HG02678 (cell line): ENCODE measurements at regions not wholly inside any gene's neighbourhood (a gene's known extent, or its start where the extent isn't known, plus 50 kb on each side); places are given as distances from the start of the nearest gene placed in this dataset.

Source experiments
- ATAC-seq: cut with Tn5 transposase; IDR thresholded peaks from one replicate; pipeline ENCODE4 v1.9.1; 2021; ENCODE audit warnings: mild to moderate bottlenecking, moderate library complexity; ENCODE audit not compliant: unreplicated experiment

- ATAC-seq, result peak; percentile 61
Observed at GRCh38 chr13:50511877-50512341, 331.6 kb downstream of the DLEU7 start.

- peak; percentile 87 for ATAC-seq
Observed at GRCh38 chr13:50512474-50513299, 330.8 kb downstream of the DLEU7 start.

- no peak for ATAC-seq
Observed at GRCh38 chr13:50513300-50513877, 330.1 kb downstream of the DLEU7 start.

GRCh38 chr13:50514249-50514648, 329.2 kb downstream of the DLEU7 start:
- no peak for ATAC-seq

GRCh38 chr13:50518131-50518530, 325.4 kb downstream of the DLEU7 start:
- no peak for ATAC-seq

DNA sequence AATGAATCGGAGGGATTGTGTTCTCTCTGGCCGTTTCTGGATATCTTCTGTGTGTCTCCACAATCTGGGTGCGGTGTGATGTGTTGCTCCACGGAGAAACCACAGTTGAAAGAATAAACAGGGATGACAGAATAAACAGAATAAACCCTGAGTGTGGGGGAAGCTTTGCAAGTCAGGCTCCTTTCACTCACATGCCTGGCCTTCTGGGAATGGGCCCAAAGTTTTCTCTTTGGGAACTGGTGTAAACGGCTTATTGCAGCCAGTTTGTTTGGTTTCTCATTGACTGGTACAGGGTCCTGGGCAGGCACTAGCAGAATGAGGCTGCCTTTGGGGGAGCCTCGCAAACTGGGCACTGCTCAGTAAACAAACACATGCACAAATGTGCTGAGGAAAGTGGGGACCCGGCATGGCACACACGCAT, 324.7 kb downstream of the DLEU7 start:
- ATAC-seq, result no peak

- ATAC-seq, result no peak
Observed at GRCh38 chr13:50519866-50520265, 323.6 kb downstream of the DLEU7 start.

GRCh38 chr13:50521006-50521830, 322.3 kb downstream of the DLEU7 start:
- no peak for ATAC-seq

DNA sequence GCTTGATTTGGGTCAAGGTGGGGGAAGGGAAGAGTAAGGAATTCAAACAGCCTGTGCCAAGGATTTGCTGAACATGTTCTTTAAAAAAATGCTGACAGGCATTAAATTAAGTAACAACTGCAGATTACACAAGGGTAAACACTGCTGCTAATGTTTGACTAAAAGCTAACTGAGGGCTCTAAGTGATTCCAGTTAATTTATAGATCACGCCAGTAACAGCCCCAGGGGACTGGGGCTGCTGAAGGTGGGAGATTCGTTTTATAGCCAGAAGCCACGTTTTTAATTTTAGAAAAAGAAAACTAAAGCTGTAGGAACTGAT, 321.7 kb downstream of the DLEU7 start:
- ATAC-seq, result no peak

DNA sequence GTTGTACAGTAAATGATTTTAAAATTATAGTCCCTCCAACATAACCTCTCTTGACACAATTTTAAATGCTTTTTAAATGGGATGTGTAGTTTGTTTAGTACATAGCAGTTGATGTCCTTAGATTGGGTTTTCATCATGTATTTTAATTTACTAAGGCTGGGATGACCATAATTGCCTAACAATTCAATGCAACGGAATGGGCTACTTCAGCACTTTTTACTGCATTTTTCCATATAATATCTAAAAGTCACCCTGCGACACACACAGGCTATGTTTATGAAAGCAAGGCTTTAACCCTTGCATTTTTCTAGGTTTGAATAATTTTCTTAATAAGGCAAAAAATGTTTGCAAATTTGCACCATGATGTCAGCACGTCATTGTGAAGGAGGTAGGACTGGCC, 321.0 kb downstream of the DLEU7 start:
- ATAC-seq, result no peak

DNA sequence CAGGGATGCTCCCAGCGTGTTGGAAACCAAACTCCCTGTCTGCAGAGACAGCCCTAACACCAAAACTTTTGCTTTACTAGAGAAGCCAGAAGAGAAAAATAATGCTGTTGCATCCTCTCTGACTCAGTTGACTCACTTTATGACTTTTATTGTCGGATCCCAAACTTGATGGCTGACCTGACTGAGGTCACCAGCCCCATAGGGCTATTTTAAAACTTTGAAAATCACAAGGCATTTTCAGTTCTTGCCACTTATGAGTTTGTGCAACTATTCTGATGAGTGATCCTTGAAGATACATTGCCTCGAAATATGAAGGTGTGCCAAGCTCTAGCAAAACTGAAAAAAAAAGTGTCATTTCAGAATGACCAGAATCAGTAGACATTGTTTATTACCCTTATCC, 320.2 kb downstream of the DLEU7 start:
- ATAC-seq, result no peak

DNA sequence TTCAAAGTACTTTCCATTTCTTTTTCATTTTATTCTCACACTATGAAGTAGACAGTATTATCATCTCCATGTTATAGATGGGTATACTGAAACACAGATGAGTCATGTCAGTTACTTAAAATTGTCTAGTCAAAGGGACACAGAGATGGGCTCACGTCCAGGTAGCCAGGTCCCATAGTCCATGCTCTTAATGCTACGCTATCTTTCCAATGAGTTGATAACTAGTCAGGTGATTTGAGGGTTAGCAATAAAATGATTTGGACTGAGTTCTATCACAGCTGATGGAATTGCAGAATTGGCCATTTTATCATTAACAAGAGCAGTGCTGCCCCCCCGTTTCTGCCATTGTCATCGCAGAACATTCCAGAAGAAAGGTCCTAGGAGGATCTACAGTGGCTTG, 318.9 kb downstream of the DLEU7 start:
- no peak for ATAC-seq

- no peak for ATAC-seq
Observed at GRCh38 chr13:50526661-50527071, 316.8 kb downstream of the DLEU7 start.

DNA sequence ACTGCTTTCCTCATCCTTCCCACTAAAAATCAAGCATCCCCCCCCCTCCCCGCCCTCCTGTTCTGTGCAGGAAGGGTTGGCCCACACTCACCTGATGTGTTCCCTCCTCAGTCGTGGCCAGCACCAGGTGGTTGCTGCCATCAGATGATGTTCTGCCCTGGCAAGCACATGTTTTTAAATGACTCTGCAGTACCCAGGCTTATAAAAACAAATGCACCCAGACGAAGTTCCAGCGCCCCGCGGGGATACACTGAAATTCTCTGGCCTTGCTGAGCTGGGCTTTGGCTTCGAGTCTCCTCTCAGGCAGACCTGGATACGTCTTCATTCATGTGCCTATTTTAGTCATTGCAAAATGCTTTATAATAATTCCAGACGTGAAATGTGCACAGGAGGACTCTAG, 316.3 kb downstream of the DLEU7 start:
- ATAC-seq, result no peak

DNA sequence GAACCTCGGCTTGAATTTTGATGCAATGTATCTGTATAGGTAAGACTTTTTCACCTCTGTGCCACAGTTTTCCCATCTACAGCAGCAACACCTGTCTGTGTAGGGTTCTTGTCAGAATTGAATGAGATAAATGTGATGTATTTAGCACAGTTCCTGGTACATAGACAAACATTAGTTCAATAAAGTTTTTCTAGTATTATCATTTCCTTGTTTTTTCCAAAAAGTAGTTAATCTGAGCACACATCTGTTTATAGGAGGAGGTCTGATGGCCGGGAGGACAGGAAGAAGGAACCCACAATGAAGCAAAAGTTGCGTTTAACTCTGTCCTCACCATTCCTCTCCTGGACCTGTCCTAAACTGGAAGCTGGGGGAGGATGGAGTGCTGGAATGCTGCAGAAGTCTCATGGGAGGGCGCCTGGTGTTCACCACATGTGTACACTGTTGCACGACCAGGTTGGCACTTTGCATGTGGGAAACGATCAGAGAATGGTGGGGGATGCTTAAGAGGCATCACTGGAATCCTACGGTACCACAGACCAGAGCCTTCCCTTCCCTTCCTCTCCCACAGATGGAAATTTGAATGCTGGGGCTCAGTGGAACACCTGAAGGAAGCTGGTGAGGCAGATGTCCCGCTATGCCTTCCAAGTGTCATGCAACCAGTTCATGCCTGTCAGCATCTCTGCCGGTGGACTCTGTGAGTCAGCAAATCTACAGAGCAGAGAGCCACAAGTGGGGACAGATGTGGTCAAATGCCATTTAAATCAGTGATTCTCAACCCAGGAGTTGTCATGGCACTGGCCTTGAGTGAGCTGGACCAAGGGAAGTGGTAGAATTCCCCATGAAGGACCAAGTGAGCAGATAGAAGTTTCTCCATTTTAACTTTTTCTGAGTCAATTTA, 315.6 kb downstream of the DLEU7 start:
- no peak for ATAC-seq

DNA sequence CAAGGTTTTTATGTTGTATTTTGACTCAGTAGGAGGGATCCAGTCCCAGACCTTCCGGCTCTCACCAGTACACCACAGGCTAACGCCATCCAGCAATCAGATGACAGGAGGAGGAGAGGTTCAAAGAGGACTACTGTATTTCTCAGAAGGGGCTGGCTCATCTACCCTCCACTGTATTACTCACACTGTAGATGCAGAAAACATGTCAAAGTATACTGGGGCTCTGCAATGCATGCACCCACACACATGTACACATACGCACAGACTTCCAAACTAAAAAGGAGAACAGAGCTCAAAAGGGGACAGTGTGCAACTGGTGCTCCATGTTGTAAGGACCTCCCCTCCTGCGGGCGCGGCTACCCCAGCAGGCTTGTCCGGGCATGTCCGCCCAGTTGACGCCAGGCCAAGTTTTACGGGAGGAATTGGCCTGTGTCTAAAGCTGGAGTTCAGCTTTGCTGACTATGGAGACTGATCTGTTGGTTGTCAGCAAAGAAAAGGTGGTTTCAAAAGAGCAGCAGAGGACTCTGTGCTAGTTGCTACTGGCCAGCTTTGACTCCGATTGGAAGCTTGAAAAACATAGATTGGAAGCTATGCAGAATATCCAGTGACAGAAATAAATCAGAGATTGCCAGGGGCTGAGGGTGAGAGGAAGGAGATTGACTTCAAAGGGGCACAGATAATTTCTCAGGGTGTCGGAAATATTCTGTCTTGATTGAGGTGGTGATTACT, 314.2 kb downstream of the DLEU7 start:
- no peak for ATAC-seq

GRCh38 chr13:50531917-50532899, 311.3 kb downstream of the DLEU7 start:
- no peak for ATAC-seq

DNA sequence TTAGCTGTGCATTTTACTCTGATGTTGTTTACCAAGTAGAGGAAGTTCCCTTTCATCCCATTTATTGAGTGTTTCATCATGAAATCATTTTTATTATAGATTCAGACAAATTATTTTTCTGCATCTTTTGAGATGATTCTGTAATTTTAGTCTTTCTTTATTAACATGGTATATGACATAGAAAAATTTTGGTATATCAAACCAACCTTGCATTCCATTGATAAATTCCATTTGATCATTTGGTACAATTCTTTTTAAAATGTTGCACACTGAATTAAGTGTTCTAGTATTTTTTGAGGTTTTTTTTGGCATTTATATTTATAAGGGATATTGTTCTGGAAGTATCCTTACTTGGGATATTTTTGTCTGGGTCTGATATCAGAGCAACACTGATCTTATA, 308.4 kb downstream of the DLEU7 start:
- no peak for ATAC-seq

DNA sequence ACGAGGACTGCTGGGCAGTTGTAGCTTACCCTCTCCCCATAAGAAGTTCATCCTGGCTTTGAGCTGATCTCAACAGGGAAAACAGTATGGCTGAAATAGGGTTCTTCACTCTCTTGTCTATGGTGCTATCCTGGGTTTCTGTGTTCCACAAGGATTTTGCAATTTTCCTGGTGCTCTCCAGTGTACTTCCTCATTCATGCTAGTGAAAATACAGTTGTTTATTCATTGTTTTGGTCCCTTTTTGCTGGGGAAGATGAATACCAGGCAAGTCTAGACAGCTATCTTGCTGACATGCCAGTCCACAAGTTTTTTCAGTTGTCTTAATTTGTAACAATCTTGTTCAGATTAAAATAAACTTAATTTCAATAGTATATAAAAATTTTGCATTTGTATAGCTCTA, 306.5 kb downstream of the DLEU7 start:
- no peak for ATAC-seq
